GM18511 (cell line): ENCODE measurements at regions not wholly inside any gene's neighbourhood (a gene's known extent, or its start where the extent isn't known, plus 50 kb on each side); places are given as distances from the start of the nearest gene placed in this dataset.

Experiments used
- ATAC-seq: cut with Tn5 transposase; IDR thresholded peaks from one replicate; pipeline ENCODE4 v1.9.1; 2021; ENCODE audit warnings: mild to moderate bottlenecking, moderate library complexity; ENCODE audit not compliant: unreplicated experiment

GRCh38 chr12:92615086-92615485 is 87.7 kb upstream of the PLEKHG7 start:
- ATAC-seq = no peak

- ATAC-seq = no peak
Observed at GRCh38 chr12:92614502-92614901, 88.3 kb upstream of the PLEKHG7 start.

GRCh38 chr12:92614001-92614400 is 88.8 kb upstream of the PLEKHG7 start:
- ATAC-seq = no peak

GRCh38 chr12:92612611-92613010 is 90.2 kb upstream of the PLEKHG7 start:
- no peak for ATAC-seq

GRCh38 chr12:92608151-92609091 is 94.4 kb upstream of the PLEKHG7 start:
- no peak for ATAC-seq

GRCh38 chr12:92606956-92607355 is 95.8 kb upstream of the PLEKHG7 start:
- ATAC-seq = no peak

- no peak for ATAC-seq
Observed at GRCh38 chr12:92605621-92606170, 97.1 kb upstream of the PLEKHG7 start.

GRCh38 chr12:92604786-92605185 is 98.0 kb upstream of the PLEKHG7 start:
- ATAC-seq = no peak

GRCh38 chr12:92603741-92604432 is 98.9 kb upstream of the PLEKHG7 start:
- no peak for ATAC-seq

- ATAC-seq = no peak
Observed at GRCh38 chr12:92602930-92603623, 99.7 kb upstream of the PLEKHG7 start.

GRCh38 chr12:92602476-92602875 is 100.3 kb upstream of the PLEKHG7 start:
- ATAC-seq = no peak

GRCh38 chr12:92601680-92602079 is 101.1 kb upstream of the PLEKHG7 start:
- ATAC-seq = no peak

GRCh38 chr12:92601176-92601575 is 101.6 kb upstream of the PLEKHG7 start:
- no peak for ATAC-seq

GRCh38 chr12:92600052-92600451 is 102.7 kb upstream of the PLEKHG7 start:
- no peak for ATAC-seq

- no peak for ATAC-seq
Observed at GRCh38 chr12:92597997-92598396, 104.8 kb upstream of the PLEKHG7 start.

- ATAC-seq = no peak
Observed at GRCh38 chr12:92597118-92597517, 105.7 kb upstream of the PLEKHG7 start.

GRCh38 chr12:92596383-92596782 is 106.4 kb upstream of the PLEKHG7 start:
- ATAC-seq = no peak

GRCh38 chr12:92595663-92596062 is 107.1 kb upstream of the PLEKHG7 start:
- no peak for ATAC-seq

- peak; percentile 100 for ATAC-seq
Observed at GRCh38 chr12:92593734-92594402, 108.9 kb upstream of the PLEKHG7 start.

- ATAC-seq = no peak
Observed at GRCh38 chr12:92585115-92585727, 117.6 kb upstream of the PLEKHG7 start.
